ENCODE measurements at regions not wholly inside any gene's neighbourhood (a gene's known extent, or its start where the extent isn't known, plus 50 kb on each side); places are given as distances from the start of the nearest gene placed in this dataset.

DNA sequence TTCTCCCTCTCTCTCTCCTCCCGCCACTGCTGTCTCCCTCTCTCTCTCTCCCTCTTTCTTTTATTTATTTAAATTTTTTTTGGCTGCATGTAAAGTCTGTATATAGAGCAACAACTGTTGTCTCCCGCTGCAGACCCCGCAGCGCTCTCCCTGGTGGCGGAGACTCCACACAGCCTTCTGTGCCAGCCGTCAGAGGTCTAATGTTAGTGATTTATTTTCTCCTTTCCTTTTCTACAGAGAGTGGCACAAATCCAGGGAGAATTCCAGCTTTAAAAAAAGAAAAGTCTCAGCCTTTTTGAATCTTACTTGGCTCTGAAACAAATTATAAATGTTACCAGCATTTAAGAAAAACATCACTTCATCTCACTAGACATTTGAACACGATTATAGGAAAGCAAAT is 106.2 kb downstream of the FAM9B start:
- TF ChIP-seq, protein P1, sequence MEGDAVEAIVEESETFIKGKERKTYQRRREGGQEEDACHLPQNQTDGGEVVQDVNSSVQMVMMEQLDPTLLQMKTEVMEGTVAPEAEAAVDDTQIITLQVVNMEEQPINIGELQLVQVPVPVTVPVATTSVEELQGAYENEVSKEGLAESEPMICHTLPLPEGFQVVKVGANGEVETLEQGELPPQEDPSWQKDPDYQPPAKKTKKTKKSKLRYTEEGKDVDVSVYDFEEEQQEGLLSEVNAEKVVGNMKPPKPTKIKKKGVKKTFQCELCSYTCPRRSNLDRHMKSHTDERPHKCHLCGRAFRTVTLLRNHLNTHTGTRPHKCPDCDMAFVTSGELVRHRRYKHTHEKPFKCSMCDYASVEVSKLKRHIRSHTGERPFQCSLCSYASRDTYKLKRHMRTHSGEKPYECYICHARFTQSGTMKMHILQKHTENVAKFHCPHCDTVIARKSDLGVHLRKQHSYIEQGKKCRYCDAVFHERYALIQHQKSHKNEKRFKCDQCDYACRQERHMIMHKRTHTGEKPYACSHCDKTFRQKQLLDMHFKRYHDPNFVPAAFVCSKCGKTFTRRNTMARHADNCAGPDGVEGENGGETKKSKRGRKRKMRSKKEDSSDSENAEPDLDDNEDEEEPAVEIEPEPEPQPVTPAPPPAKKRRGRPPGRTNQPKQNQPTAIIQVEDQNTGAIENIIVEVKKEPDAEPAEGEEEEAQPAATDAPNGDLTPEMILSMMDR (IDR thresholded peaks at IDR 0.05), result no peak
- TF ChIP-seq POLR2A (IDR thresholded peaks at IDR 0.05), result no peak
